Hepatocyte (in vitro differentiated cells): ENCODE measurements at regions not wholly inside any gene's neighbourhood (a gene's known extent, or its start where the extent isn't known, plus 50 kb on each side); places are given as distances from the start of the nearest gene placed in this dataset.

Experiments
- EZH2 ChIP-seq: fragments of 200-600 bp; sonication (generic); IDR thresholded peaks from 2 replicates; pipeline ENCODE4 v1.6.1; 2016; ENCODE audit warnings: antibody characterized with exemption, mild to moderate bottlenecking, borderline replicate concordance
- TF ChIP-seq, protein P1 (sequence below): fragments of 200-600 bp; sonication (generic); IDR thresholded peaks from 2 replicates; pipeline ENCODE4 v1.5.1; 2016; ENCODE audit warnings: antibody characterized with exemption, mild to moderate bottlenecking; ENCODE audit not compliant: poor library complexity

GRCh38 chr5:88613051-88613450, 269.9 kb downstream of the MEF2C start:
- no peak for TF ChIP-seq EZH2
- TF ChIP-seq, protein P1, sequence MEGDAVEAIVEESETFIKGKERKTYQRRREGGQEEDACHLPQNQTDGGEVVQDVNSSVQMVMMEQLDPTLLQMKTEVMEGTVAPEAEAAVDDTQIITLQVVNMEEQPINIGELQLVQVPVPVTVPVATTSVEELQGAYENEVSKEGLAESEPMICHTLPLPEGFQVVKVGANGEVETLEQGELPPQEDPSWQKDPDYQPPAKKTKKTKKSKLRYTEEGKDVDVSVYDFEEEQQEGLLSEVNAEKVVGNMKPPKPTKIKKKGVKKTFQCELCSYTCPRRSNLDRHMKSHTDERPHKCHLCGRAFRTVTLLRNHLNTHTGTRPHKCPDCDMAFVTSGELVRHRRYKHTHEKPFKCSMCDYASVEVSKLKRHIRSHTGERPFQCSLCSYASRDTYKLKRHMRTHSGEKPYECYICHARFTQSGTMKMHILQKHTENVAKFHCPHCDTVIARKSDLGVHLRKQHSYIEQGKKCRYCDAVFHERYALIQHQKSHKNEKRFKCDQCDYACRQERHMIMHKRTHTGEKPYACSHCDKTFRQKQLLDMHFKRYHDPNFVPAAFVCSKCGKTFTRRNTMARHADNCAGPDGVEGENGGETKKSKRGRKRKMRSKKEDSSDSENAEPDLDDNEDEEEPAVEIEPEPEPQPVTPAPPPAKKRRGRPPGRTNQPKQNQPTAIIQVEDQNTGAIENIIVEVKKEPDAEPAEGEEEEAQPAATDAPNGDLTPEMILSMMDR: no peak
